ENCODE measurements at regions not wholly inside any gene's neighbourhood (a gene's known extent, or its start where the extent isn't known, plus 50 kb on each side); places are given as distances from the start of the nearest gene placed in this dataset.

DNA sequence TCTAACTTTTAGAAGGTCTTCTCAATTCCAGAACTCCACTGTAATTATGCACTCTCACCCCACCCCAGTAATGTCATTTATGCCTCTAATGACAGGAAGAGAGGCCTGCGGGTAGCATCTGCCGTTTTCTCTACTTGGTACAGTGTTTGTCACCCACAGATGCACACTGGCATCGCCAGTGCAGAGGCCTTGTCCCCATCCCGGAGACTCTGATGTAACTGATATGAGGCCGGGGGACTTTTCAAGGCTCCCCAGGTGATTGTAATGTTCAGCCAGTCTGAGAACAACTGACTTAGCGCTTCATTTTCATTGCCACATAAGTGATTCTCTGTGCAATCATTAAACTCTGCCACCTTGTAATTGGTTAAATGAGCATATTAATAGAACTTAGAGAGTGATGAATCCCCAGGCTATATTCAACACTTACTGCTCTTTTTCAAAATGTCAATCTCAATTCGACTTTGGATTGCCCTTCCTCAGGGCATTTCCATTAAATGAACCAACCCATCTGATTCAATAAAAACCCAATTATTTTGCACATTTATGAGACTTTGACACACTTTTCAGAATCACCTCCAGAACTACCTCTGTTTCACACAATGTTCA lies 113.2 kb downstream of the HERPUD2 start:
- H3K27ac ChIP-seq (ENCODE audit: low read depth in 1 of 2, low read length in 1 of 2) = no peak overlapping the region
- H3K9me3 ChIP-seq (ENCODE audit: control insufficient read depth in 2 of 2, insufficient read depth in 1 of 2, low read length in 1 of 2) = no peaks in the 10 kb centered on the region
- no peaks in the 10 kb centered on the region for H3K4me1 ChIP-seq (ENCODE audit: control insufficient read depth in 2 of 2, insufficient read depth in 2 of 2, low read length in 2 of 2)
- no peaks in the 10 kb centered on the region for H3K27me3 ChIP-seq (ENCODE audit: control insufficient read depth in 2 of 2, insufficient read depth in 1 of 2, low read length in 1 of 2)
- WGBS = 95% methylated on average over 7 of the region's 7 CpGs
- H3K36me3 ChIP-seq (ENCODE audit: control insufficient read depth in 2 of 2, insufficient read depth in 2 of 2, low read length in 1 of 2) = no peaks in the 10 kb centered on the region
- H3K4me3 ChIP-seq (ENCODE audit: low read length in 2 of 2) = no peak overlapping the region
- DNase-seq (ENCODE audit: low read depth in 6 of 9, low spot score in 9 of 9) = no peak

- no peak overlapping the region for H3K27ac ChIP-seq (ENCODE audit: low read depth in 1 of 2, low read length in 1 of 2)
- DNase-seq (ENCODE audit: low read depth in 6 of 9, low spot score in 9 of 9) = no peak
- H3K4me3 ChIP-seq (ENCODE audit: low read length in 2 of 2) = no peak overlapping the region
- 88% methylated on average over 5 of the region's 5 CpGs for WGBS
- H3K27me3 ChIP-seq (ENCODE audit: control insufficient read depth in 2 of 2, insufficient read depth in 1 of 2, low read length in 1 of 2) = no peaks in the 10 kb centered on the region
- H3K36me3 ChIP-seq (ENCODE audit: control insufficient read depth in 2 of 2, insufficient read depth in 2 of 2, low read length in 1 of 2) = no peaks in the 10 kb centered on the region
- no peaks in the 10 kb centered on the region for H3K4me1 ChIP-seq (ENCODE audit: control insufficient read depth in 2 of 2, insufficient read depth in 2 of 2, low read length in 2 of 2)
- H3K9me3 ChIP-seq (ENCODE audit: control insufficient read depth in 2 of 2, insufficient read depth in 1 of 2, low read length in 1 of 2) = no peaks in the 10 kb centered on the region
These were observed 118.8 kb downstream of the HERPUD2 start for GRCh38 chr7:35576031-35576573.

DNA sequence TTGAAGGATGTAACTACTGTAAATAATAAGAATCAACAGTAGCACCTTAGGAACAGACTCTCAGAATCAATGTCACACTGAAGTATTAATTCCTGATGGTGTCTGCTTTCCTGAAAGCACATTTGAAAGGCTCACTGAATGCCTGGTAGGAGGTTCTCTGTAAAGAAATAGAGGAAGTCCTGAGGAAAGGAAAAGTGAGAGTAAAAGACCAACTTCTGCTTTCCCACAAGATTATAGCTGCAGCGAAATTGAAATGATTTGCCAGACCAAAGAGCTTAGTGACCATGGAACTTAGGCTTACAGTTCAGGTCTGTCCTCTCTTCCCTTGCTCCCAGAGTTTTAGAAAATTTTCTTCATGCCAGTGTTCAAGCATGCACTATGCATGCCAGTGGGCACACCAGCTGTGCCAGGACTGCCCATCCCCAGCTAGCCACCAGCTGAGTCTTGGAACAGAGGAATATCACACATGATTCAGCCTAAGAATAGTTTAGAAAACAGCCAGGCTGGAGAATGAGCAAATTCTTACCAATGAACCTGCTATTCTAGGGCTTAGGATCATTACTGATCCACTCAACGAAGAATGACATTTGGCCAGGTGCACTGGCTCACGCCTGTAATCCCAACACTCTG lies 123.2 kb downstream of the HERPUD2 start:
- Histone ChIP-seq H3K4me3 (ENCODE audit: low read length in 2 of 2) (no peak overlapping the region), H3K9me3 (ENCODE audit: control insufficient read depth in 2 of 2, insufficient read depth in 1 of 2, low read length in 1 of 2) (no peaks in the 10 kb centered on the region), H3K36me3 (ENCODE audit: control insufficient read depth in 2 of 2, insufficient read depth in 2 of 2, low read length in 1 of 2) (no peaks in the 10 kb centered on the region), H3K27me3 (ENCODE audit: control insufficient read depth in 2 of 2, insufficient read depth in 1 of 2, low read length in 1 of 2) (no peaks in the 10 kb centered on the region), H3K4me1 (ENCODE audit: control insufficient read depth in 2 of 2, insufficient read depth in 2 of 2, low read length in 2 of 2) (no peaks in the 10 kb centered on the region), H3K27ac (ENCODE audit: low read depth in 1 of 2, low read length in 1 of 2) (no peak overlapping the region)
- DNase-seq (ENCODE audit: low read depth in 6 of 9, low spot score in 9 of 9) = peak in 1 of 9 donors; percentile 12
- 66% methylated on average over 3 of the region's 3 CpGs for WGBS

DNA sequence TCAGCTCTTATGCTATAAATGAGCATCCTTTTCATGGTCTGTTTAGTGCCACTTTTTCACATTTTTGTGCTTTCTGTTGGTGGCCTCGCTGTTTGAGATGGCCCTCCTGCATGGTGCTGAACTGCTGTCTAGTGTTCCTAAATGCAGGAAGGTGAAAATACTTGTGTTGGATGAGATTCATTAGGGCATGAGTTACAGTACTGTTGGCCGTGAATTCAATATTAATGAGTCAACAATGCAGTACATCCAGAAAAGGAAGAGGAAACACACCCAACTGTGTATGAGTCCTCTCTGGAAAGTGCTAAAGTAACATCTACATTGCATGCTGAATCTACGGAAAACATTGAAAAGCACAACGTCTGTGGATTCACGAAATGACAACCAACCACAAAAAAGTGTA lies 124.0 kb downstream of the HERPUD2 start:
- Histone ChIP-seq H3K27me3 (ENCODE audit: control insufficient read depth in 2 of 2, insufficient read depth in 1 of 2, low read length in 1 of 2) (no peaks in the 10 kb centered on the region), H3K9me3 (ENCODE audit: control insufficient read depth in 2 of 2, insufficient read depth in 1 of 2, low read length in 1 of 2) (no peaks in the 10 kb centered on the region), H3K27ac (ENCODE audit: low read depth in 1 of 2, low read length in 1 of 2) (no peak overlapping the region), H3K4me3 (ENCODE audit: low read length in 2 of 2) (no peak overlapping the region), H3K36me3 (ENCODE audit: control insufficient read depth in 2 of 2, insufficient read depth in 2 of 2, low read length in 1 of 2) (no peaks in the 10 kb centered on the region), H3K4me1 (ENCODE audit: control insufficient read depth in 2 of 2, insufficient read depth in 2 of 2, low read length in 2 of 2) (no peaks in the 10 kb centered on the region)
- 83% methylated on average over 5 of the region's 5 CpGs for WGBS
- DNase-seq (ENCODE audit: low read depth in 6 of 9, low spot score in 9 of 9) = no peak

DNA sequence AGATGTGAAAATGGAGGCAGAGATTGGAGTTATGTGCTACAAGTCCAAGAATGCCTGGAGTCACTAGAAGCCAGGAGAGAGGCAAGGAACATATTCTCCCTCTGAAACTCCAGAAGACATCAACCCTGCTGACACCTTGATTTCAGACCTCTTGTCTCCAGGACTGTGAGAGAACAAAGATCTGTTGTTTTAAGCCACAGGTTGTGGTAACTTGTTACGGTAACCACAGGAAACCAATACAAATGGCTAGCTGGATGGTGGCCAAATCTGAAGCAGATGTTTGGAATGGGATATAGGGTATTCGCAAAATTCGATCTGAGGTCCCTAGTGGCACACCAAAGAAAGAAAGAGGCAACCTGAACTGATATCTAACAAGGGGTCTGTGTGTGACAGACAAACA lies 129.0 kb downstream of the HERPUD2 start:
- Histone ChIP-seq H3K4me3 (ENCODE audit: low read length in 2 of 2) (no peak overlapping the region), H3K4me1 (ENCODE audit: control insufficient read depth in 2 of 2, insufficient read depth in 2 of 2, low read length in 2 of 2) (no peaks in the 10 kb centered on the region), H3K36me3 (ENCODE audit: control insufficient read depth in 2 of 2, insufficient read depth in 2 of 2, low read length in 1 of 2) (no peaks in the 10 kb centered on the region), H3K27ac (ENCODE audit: low read depth in 1 of 2, low read length in 1 of 2) (no peak overlapping the region), H3K9me3 (ENCODE audit: control insufficient read depth in 2 of 2, insufficient read depth in 1 of 2, low read length in 1 of 2) (no peaks in the 10 kb centered on the region), H3K27me3 (ENCODE audit: control insufficient read depth in 2 of 2, insufficient read depth in 1 of 2, low read length in 1 of 2) (no peaks in the 10 kb centered on the region)
- DNase-seq (ENCODE audit: low read depth in 6 of 9, low spot score in 9 of 9) = no peak
- 31% methylated on average over 3 of the region's 3 CpGs for WGBS

- DNase-seq (ENCODE audit: low read depth in 6 of 9, low spot score in 9 of 9) = no peak
- H3K4me3 ChIP-seq (ENCODE audit: low read length in 2 of 2) = no peak overlapping the region
- no peaks in the 10 kb centered on the region for H3K9me3 ChIP-seq (ENCODE audit: control insufficient read depth in 2 of 2, insufficient read depth in 1 of 2, low read length in 1 of 2)
- H3K4me1 ChIP-seq (ENCODE audit: control insufficient read depth in 2 of 2, insufficient read depth in 2 of 2, low read length in 2 of 2) = no peaks in the 10 kb centered on the region
- WGBS = 94% methylated on average over 4 of the region's 4 CpGs
- H3K27ac ChIP-seq (ENCODE audit: low read depth in 1 of 2, low read length in 1 of 2) = no peak overlapping the region
- no peaks in the 10 kb centered on the region for H3K36me3 ChIP-seq (ENCODE audit: control insufficient read depth in 2 of 2, insufficient read depth in 2 of 2, low read length in 1 of 2)
- H3K27me3 ChIP-seq (ENCODE audit: control insufficient read depth in 2 of 2, insufficient read depth in 1 of 2, low read length in 1 of 2) = no peaks in the 10 kb centered on the region
These were observed 136.1 kb downstream of the HERPUD2 start for GRCh38 chr7:35558841-35559240.

GRCh38 chr7:35556515-35557471 lies 138.1 kb downstream of the HERPUD2 start:
- no peak for DNase-seq (ENCODE audit: low read depth in 6 of 9, low spot score in 9 of 9)
- Histone ChIP-seq H3K9me3 (ENCODE audit: control insufficient read depth in 2 of 2, insufficient read depth in 1 of 2, low read length in 1 of 2) (no peaks in the 10 kb centered on the region), H3K27ac (ENCODE audit: low read depth in 1 of 2, low read length in 1 of 2) (no peak overlapping the region), H3K27me3 (ENCODE audit: control insufficient read depth in 2 of 2, insufficient read depth in 1 of 2, low read length in 1 of 2) (no peaks in the 10 kb centered on the region), H3K4me3 (ENCODE audit: low read length in 2 of 2) (no peak overlapping the region), H3K36me3 (ENCODE audit: control insufficient read depth in 2 of 2, insufficient read depth in 2 of 2, low read length in 1 of 2) (no peaks in the 10 kb centered on the region), H3K4me1 (ENCODE audit: control insufficient read depth in 2 of 2, insufficient read depth in 2 of 2, low read length in 2 of 2) (no peaks in the 10 kb centered on the region)
- 71% methylated on average over 8 of the region's 8 CpGs for WGBS

- H3K4me3 ChIP-seq (ENCODE audit: low read length in 2 of 2) = no peak overlapping the region
- H3K36me3 ChIP-seq (ENCODE audit: control insufficient read depth in 2 of 2, insufficient read depth in 2 of 2, low read length in 1 of 2) = no peaks in the 10 kb centered on the region
- H3K4me1 ChIP-seq (ENCODE audit: control insufficient read depth in 2 of 2, insufficient read depth in 2 of 2, low read length in 2 of 2) = no peaks in the 10 kb centered on the region
- no peak overlapping the region for H3K27ac ChIP-seq (ENCODE audit: low read depth in 1 of 2, low read length in 1 of 2)
- no peak for DNase-seq (ENCODE audit: low read depth in 6 of 9, low spot score in 9 of 9)
- no peaks in the 10 kb centered on the region for H3K27me3 ChIP-seq (ENCODE audit: control insufficient read depth in 2 of 2, insufficient read depth in 1 of 2, low read length in 1 of 2)
- WGBS = 77% methylated on average over 4 of the region's 4 CpGs
- H3K9me3 ChIP-seq (ENCODE audit: control insufficient read depth in 2 of 2, insufficient read depth in 1 of 2, low read length in 1 of 2) = no peaks in the 10 kb centered on the region
These were observed 139.0 kb downstream of the HERPUD2 start for GRCh38 chr7:35555934-35556333.

DNA sequence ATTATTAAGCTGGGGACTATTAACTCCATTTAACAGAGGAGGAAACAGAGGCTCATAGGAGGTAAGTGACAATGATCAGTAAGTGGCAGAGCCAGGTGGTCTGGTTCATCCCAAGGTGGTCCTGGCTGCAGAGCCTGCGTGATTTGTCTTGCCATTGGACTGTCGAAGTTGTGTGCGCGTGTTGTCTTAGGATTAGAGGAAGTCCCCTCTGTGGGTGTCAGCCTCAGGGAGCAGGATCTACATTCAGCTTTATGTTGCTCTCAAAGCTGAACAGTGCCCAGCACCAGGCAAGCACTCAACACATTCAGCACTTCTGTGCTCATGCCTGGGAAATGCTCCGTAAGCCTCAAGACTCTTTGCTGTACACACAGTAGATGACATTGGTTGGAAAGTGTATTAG lies 139.5 kb downstream of the HERPUD2 start:
- no peak overlapping the region for H3K4me3 ChIP-seq (ENCODE audit: low read length in 2 of 2)
- H3K36me3 ChIP-seq (ENCODE audit: control insufficient read depth in 2 of 2, insufficient read depth in 2 of 2, low read length in 1 of 2) = no peaks in the 10 kb centered on the region
- H3K9me3 ChIP-seq (ENCODE audit: control insufficient read depth in 2 of 2, insufficient read depth in 1 of 2, low read length in 1 of 2) = no peaks in the 10 kb centered on the region
- WGBS = 96% methylated on average over 5 of the region's 5 CpGs
- no peak overlapping the region for H3K27ac ChIP-seq (ENCODE audit: low read depth in 1 of 2, low read length in 1 of 2)
- H3K27me3 ChIP-seq (ENCODE audit: control insufficient read depth in 2 of 2, insufficient read depth in 1 of 2, low read length in 1 of 2) = no peaks in the 10 kb centered on the region
- no peak for DNase-seq (ENCODE audit: low read depth in 6 of 9, low spot score in 9 of 9)
- H3K4me1 ChIP-seq (ENCODE audit: control insufficient read depth in 2 of 2, insufficient read depth in 2 of 2, low read length in 2 of 2) = no peaks in the 10 kb centered on the region

Data from thymus (tissue), 11 donors.